ENCODE measurements at regions not wholly inside any gene's neighbourhood (a gene's known extent, or its start where the extent isn't known, plus 50 kb on each side); places are given as distances from the start of the nearest gene placed in this dataset.

DNA sequence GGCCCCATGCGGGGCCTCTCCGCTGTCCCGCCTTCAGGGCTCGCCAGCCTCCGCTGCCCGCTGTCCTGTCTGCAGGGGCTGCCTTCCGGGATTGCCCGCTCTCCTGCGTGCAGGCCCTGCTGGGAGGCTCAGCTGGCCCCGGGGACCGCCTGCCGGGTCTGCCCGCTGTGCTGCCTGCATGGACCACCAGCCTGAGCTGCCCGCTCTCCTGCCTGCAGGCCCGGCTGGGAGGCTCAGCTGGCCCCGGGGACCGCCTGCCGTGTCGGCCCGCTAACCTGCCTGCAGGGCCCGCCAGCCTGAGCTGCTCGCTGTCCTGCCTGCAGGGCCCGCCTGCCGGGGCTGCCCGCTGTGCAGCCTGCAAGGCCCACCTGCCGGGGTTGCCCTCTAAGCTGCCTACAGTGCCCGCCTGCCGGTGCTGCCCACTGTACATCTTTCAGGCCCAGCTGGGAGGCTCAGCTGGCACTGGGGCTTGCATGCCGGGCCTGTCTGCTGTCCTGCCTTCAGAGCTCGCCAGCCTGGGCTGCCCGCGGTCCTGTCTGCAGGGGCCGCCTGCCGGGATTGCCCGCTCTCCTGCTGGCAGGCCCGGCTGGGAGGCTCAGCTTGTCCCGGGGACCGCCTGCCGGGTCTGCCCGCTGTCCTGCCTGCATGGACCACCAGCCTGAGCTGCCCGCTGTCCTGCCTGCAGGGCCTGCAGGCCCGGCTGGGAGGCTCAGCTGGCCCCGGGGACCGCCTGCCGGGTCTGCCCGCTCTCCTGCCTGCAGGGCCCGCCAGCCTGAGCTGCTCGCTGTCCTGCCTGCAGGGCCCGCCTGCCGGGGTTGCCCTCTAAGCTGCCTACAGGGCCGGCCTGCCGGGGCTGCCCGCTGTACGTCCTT, 165.1 kb downstream of the GLRX3 start:
- TF ChIP-seq, protein P1, sequence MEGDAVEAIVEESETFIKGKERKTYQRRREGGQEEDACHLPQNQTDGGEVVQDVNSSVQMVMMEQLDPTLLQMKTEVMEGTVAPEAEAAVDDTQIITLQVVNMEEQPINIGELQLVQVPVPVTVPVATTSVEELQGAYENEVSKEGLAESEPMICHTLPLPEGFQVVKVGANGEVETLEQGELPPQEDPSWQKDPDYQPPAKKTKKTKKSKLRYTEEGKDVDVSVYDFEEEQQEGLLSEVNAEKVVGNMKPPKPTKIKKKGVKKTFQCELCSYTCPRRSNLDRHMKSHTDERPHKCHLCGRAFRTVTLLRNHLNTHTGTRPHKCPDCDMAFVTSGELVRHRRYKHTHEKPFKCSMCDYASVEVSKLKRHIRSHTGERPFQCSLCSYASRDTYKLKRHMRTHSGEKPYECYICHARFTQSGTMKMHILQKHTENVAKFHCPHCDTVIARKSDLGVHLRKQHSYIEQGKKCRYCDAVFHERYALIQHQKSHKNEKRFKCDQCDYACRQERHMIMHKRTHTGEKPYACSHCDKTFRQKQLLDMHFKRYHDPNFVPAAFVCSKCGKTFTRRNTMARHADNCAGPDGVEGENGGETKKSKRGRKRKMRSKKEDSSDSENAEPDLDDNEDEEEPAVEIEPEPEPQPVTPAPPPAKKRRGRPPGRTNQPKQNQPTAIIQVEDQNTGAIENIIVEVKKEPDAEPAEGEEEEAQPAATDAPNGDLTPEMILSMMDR (conservative IDR thresholded peaks at IDR 0.05 in 1 of 2, IDR thresholded peaks at IDR 0.05 in 1 of 2; ENCODE audit: extremely low read depth in 1 of 2, insufficient read depth in 1 of 2, low read depth in 1 of 2, low read length in 2 of 2) = no peak
- no peak for TF ChIP-seq EZH2 (IDR thresholded peaks at IDR 0.05; ENCODE audit: borderline replicate concordance, low read length)
